Progenitor cell of endocrine pancreas (in vitro differentiated cells): ENCODE measurements at regions not wholly inside any gene's neighbourhood (a gene's known extent, or its start where the extent isn't known, plus 50 kb on each side); places are given as distances from the start of the nearest gene placed in this dataset.
"Not testable (repeated sequence)": the region's sequence is repeated elsewhere in the genome, so short reads cannot be mapped to it uniquely, and the experiment has no call there.

ENCODE experiments used
- DNase-seq: peaks from one replicate; pipeline ENCODE4 v3.0.0; 2021; ENCODE audit warnings: low spot score; ENCODE audit not compliant: unreplicated experiment
- H3K27ac Mint-ChIP-seq: 2 replicates; pipeline ENCODE4 v1.8.0; 2021; ENCODE audit warnings: mild to moderate bottlenecking, moderate library complexity, mixed read lengths
- H3K27me3 Mint-ChIP-seq: 2 replicates; pipeline ENCODE4 v1.8.0; 2021; ENCODE audit warnings: mixed read lengths
- H3K36me3 Mint-ChIP-seq: 2 replicates; pipeline ENCODE4 v1.8.0; 2022; ENCODE audit warnings: mixed read lengths; ENCODE audit not compliant: insufficient read depth
- H3K4me1 Mint-ChIP-seq: 2 replicates; pipeline ENCODE4 v1.8.0; 2021; ENCODE audit warnings: low read depth, mixed read lengths
- H3K4me3 Mint-ChIP-seq: 2 replicates; pipeline ENCODE4 v1.8.0; 2021; ENCODE audit warnings: low read depth, mild to moderate bottlenecking, moderate library complexity, mixed read lengths
- H3K9me3 Mint-ChIP-seq: 2 replicates; pipeline ENCODE4 v1.8.0; 2021; ENCODE audit warnings: low read depth, mixed read lengths
- CTCF ChIP-seq: fragments of 200-600 bp; sonication (generic); IDR thresholded peaks from one replicate; pipeline ENCODE4 v1.5.0; 2021; ENCODE audit warnings: antibody characterized with exemption, mild to moderate bottlenecking; ENCODE audit not compliant: unreplicated experiment

DNA sequence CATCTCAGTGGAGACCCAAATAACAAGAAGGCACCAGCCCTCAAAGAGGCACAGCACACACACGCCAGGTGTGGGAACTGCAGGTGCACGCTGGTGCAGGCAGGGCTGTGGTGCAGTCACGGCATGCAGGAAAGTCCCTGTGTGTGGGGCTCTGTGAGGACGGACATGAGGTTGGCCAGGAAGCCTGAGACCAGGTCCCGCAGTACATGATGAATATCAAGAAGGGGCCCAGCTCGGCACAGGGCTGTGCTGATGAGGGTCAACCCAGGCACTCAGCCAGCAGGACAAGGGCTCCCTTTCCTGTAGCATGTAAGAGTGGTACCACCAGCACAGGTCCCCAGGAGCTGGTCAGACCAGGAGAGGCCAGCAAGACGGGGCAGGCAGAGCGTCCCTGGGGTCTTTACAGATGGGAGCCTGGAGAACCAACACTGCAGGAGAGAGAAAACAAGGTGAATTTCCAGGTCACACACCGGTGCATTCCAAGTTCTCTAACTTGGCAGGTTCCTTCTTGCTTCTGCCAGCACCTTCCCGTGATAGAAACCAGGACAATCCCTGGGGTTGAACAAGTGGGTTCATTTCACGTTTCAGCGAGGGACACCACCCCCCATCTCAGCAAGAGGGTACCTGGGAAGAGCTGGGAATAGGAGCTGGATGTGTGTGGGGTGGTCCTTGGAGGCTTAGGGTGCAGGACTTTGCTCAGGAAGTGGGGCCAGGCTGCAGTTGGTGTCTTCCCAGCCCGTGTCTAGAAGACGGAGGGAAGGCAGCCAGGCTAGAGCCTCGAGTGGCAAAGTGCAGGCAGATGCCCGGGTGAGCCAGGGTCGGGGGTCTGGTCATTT lies 244.8 kb upstream of the TCERG1L start:
- TF ChIP-seq CTCF: no peak
- no peak for DNase-seq
- Mint-ChIP-seq H3K4me1 (peaks cover 3% of the 10 kb centered on the region), H3K27ac (no peak overlapping the region), H3K9me3 (no peaks in the 10 kb centered on the region), H3K36me3 (no peaks in the 10 kb centered on the region), H3K27me3 (peaks cover 25% of the 10 kb centered on the region), H3K4me3 (no peak overlapping the region)

GRCh38 chr10:131556897-131557495 lies 245.5 kb upstream of the TCERG1L start:
- H3K4me3 Mint-ChIP-seq: no peak overlapping the region
- TF ChIP-seq CTCF: no peak
- H3K36me3 Mint-ChIP-seq: no peaks in the 10 kb centered on the region
- H3K27ac Mint-ChIP-seq: no peak overlapping the region
- no peak for DNase-seq
- H3K9me3 Mint-ChIP-seq: no peaks in the 10 kb centered on the region
- peaks cover 3% of the 10 kb centered on the region for H3K4me1 Mint-ChIP-seq
- H3K27me3 Mint-ChIP-seq: peaks cover 29% of the 10 kb centered on the region

GRCh38 chr10:131557956-131558355 lies 246.4 kb upstream of the TCERG1L start:
- H3K9me3 Mint-ChIP-seq, DNase-seq, H3K36me3 Mint-ChIP-seq: not testable (repeated sequence)

GRCh38 chr10:131559450-131559911 lies 248.0 kb upstream of the TCERG1L start:
- H3K36me3 Mint-ChIP-seq: no peaks in the 10 kb centered on the region

More at GRCh38 chr10:131557956-131558355, 246.4 kb upstream of the TCERG1L start:
- not testable (repeated sequence) for H3K4me3 Mint-ChIP-seq, H3K27ac Mint-ChIP-seq, H3K4me1 Mint-ChIP-seq
- peaks cover 29% of the 10 kb centered on the region for H3K27me3 Mint-ChIP-seq

DNA sequence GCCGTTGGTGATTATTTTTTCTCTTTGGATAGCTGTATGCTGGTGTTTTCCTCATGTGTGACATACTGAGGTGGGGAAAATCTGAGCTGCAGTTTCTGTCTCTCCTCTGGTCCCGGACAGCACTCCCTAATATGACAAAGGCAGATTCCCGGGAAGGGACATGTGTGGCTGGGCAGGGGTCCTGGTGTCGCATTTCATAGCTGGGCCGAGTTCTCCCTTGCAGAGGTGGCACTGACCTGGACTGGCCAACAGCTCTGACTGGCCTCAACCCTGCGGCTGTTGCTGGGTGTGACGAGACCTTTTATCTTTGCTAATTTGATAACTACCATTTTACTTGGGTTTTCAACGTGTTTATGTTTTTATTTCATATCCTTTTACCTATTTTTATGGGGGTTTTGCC lies 248.6 kb upstream of the TCERG1L start:
- Mint-ChIP-seq H3K9me3 (peaks cover 6% of the 10 kb centered on the region), H3K27ac (no peak overlapping the region), H3K36me3 (no peaks in the 10 kb centered on the region), H3K27me3 (peaks cover 29% of the 10 kb centered on the region), H3K4me3 (no peak overlapping the region), H3K4me1 (peaks cover 3% of the 10 kb centered on the region)
- no peak for TF ChIP-seq CTCF
- DNase-seq: no peak

More at GRCh38 chr10:131559450-131559911, 248.0 kb upstream of the TCERG1L start:
- Mint-ChIP-seq H3K27ac (no peak overlapping the region), H3K27me3 (peaks cover 29% of the 10 kb centered on the region), H3K4me1 (peaks cover 3% of the 10 kb centered on the region), H3K9me3 (no peaks in the 10 kb centered on the region), H3K4me3 (no peak overlapping the region)
- DNase-seq: no peak
- TF ChIP-seq CTCF: no peak
